SK-N-SH treated with all-trans-retinoic acid at 6 μM for 48 hours (cell line): ENCODE measurements at regions not wholly inside any gene's neighbourhood (a gene's known extent, or its start where the extent isn't known, plus 50 kb on each side); places are given as distances from the start of the nearest gene placed in this dataset.

ENCODE experiments used
- ATAC-seq: fragments of 200-7000 bp; cut with Tn5 transposase; 3 replicates; pipeline ENCODE4 v1.9.1; 2020; ENCODE audit warnings: mild to moderate bottlenecking, moderate library complexity
- ARNTL ChIP-seq: fragments of 450-650 bp; formaldehyde crosslinking; IDR thresholded peaks from 2 replicates; pipeline ENCODE4 v1.5.0; 2020; ENCODE audit warnings: low read depth, mild to moderate bottlenecking, moderate library complexity, borderline replicate concordance
- BACH2 ChIP-seq: fragments of 250-450 bp; sonication (Bioruptor Pico); IDR thresholded peaks from 2 replicates; pipeline ENCODE4 v1.9.0; 2021; ENCODE audit warnings: mild to moderate bottlenecking, borderline replicate concordance
- CSDC2 ChIP-seq: fragments of 250-450 bp; sonication (Bioruptor Pico); IDR thresholded peaks from 2 replicates; pipeline ENCODE4 v1.5.0; 2020; ENCODE audit warnings: mild to moderate bottlenecking, moderate library complexity
- ISL1 ChIP-seq: fragments of 250-450 bp; sonication (Bioruptor Pico); IDR thresholded peaks from 2 replicates; pipeline ENCODE4 v2.1.2; 2022; ENCODE audit warnings: mild to moderate bottlenecking, moderate library complexity
- OSR1 ChIP-seq: fragments of 250-450 bp; sonication (Bioruptor Pico); IDR thresholded peaks from 2 replicates; pipeline ENCODE4 v1.8.0; 2022; ENCODE audit warnings: moderate library complexity, mild to moderate bottlenecking, inconsistent platforms
- POU6F1 ChIP-seq: fragments of 250-450 bp; sonication (Bioruptor Pico); IDR thresholded peaks from 2 replicates; pipeline ENCODE4 v1.8.0; 2021; ENCODE audit warnings: low read depth, mild to moderate bottlenecking, moderate library complexity, borderline replicate concordance
- PPARA ChIP-seq: fragments of 250-450 bp; sonication (Bioruptor Pico); IDR thresholded peaks from 2 replicates; pipeline ENCODE4 v1.5.0; 2020; ENCODE audit warnings: mild to moderate bottlenecking, borderline replicate concordance
- RARB ChIP-seq: fragments of 250-450 bp; sonication (Bioruptor Pico); IDR thresholded peaks from 2 replicates; pipeline ENCODE4 v1.8.0; 2021; ENCODE audit warnings: mild to moderate bottlenecking, moderate library complexity
- SNAI2 ChIP-seq: fragments of 250-450 bp; sonication (Bioruptor Pico); IDR thresholded peaks from 2 replicates; pipeline ENCODE4 v1.5.0; 2020; ENCODE audit warnings: mild to moderate bottlenecking, moderate library complexity
- TCF4 ChIP-seq: fragments of 250-450 bp; sonication (Bioruptor Pico); IDR thresholded peaks from 2 replicates; pipeline ENCODE4 v1.8.0; 2021; ENCODE audit warnings: mild to moderate bottlenecking, moderate library complexity, borderline replicate concordance
- TOX ChIP-seq: fragments of 250-450 bp; sonication (Bioruptor Pico); IDR thresholded peaks from 2 replicates; pipeline ENCODE4 v1.8.0; 2021; ENCODE audit warnings: mild to moderate bottlenecking, moderate library complexity, borderline replicate concordance
- ZC3H10 ChIP-seq: fragments of 250-450 bp; sonication (Bioruptor Pico); IDR thresholded peaks from 2 replicates; pipeline ENCODE4 v1.5.1; 2021; ENCODE audit warnings: mild to moderate bottlenecking, moderate library complexity
- ZFP3 ChIP-seq: fragments of 250-450 bp; sonication (Bioruptor Pico); IDR thresholded peaks from 2 replicates; pipeline ENCODE4 v1.5.0; 2020; ENCODE audit warnings: mild to moderate bottlenecking, moderate library complexity
- ZFP30 ChIP-seq: fragments of 450-650 bp; formaldehyde crosslinking; IDR thresholded peaks from 2 replicates; pipeline ENCODE4 v1.5.0; 2022; ENCODE audit warnings: mild to moderate bottlenecking, moderate library complexity
- ZNF565 ChIP-seq: fragments of 450-650 bp; formaldehyde crosslinking; conservative IDR thresholded peaks from 2 replicates; pipeline ENCODE4 v1.5.0; 2020; ENCODE audit warnings: low read depth, mild to moderate bottlenecking, moderate library complexity
- ZNF8 ChIP-seq: fragments of 450-650 bp; formaldehyde crosslinking; IDR thresholded peaks from 2 replicates; pipeline ENCODE4 v1.5.0; 2020; ENCODE audit warnings: mild to moderate bottlenecking, moderate library complexity
- TF ChIP-seq, protein P1 (sequence below): fragments of 250-450 bp; sonication (Bioruptor Pico); IDR thresholded peaks from 2 replicates; pipeline ENCODE4 v1.5.0; 2020; ENCODE audit warnings: mild to moderate bottlenecking, moderate library complexity
- TF ChIP-seq, protein P2 (sequence below): fragments of 250-450 bp; sonication (Bioruptor Pico); IDR thresholded peaks from 2 replicates; pipeline ENCODE4 v1.5.1; 2020; ENCODE audit warnings: low read depth, mild to moderate bottlenecking, moderate library complexity
- TF ChIP-seq, protein P3 (sequence below): fragments of 250-450 bp; sonication (Bioruptor Pico); IDR thresholded peaks from 2 replicates; pipeline ENCODE4 v1.8.0; 2020; ENCODE audit warnings: mild to moderate bottlenecking, moderate library complexity, borderline replicate concordance

GRCh38 chr10:93236393-93237040 is 162.8 kb downstream of the CYP26A1 start:
- no peak for TF ChIP-seq ARNTL (CRISPR knock-in tag)
- TF ChIP-seq CSDC2 (CRISPR knock-in tag), result no peak
- no peak for TF ChIP-seq BACH2 (CRISPR knock-in tag)
- TF ChIP-seq ISL1 (CRISPR knock-in tag), result no peak
- TF ChIP-seq, protein P1, sequence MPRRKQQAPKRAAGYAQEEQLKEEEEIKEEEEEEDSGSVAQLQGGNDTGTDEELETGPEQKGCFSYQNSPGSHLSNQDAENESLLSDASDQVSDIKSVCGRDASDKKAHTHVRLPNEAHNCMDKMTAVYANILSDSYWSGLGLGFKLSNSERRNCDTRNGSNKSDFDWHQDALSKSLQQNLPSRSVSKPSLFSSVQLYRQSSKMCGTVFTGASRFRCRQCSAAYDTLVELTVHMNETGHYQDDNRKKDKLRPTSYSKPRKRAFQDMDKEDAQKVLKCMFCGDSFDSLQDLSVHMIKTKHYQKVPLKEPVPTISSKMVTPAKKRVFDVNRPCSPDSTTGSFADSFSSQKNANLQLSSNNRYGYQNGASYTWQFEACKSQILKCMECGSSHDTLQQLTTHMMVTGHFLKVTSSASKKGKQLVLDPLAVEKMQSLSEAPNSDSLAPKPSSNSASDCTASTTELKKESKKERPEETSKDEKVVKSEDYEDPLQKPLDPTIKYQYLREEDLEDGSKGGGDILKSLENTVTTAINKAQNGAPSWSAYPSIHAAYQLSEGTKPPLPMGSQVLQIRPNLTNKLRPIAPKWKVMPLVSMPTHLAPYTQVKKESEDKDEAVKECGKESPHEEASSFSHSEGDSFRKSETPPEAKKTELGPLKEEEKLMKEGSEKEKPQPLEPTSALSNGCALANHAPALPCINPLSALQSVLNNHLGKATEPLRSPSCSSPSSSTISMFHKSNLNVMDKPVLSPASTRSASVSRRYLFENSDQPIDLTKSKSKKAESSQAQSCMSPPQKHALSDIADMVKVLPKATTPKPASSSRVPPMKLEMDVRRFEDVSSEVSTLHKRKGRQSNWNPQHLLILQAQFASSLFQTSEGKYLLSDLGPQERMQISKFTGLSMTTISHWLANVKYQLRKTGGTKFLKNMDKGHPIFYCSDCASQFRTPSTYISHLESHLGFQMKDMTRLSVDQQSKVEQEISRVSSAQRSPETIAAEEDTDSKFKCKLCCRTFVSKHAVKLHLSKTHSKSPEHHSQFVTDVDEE (CRISPR knock-in tag), result no peak
- TF ChIP-seq POU6F1 (CRISPR knock-in tag), result no peak
- no peak for TF ChIP-seq PPARA
- TF ChIP-seq ZFP3 (CRISPR knock-in tag), result no peak
- no peak for TF ChIP-seq OSR1
- TF ChIP-seq SNAI2 (CRISPR knock-in tag), result no peak
- TF ChIP-seq ZNF8 (CRISPR knock-in tag), result no peak
- TF ChIP-seq ZNF565 (CRISPR knock-in tag), result no peak
- TF ChIP-seq, protein P2, sequence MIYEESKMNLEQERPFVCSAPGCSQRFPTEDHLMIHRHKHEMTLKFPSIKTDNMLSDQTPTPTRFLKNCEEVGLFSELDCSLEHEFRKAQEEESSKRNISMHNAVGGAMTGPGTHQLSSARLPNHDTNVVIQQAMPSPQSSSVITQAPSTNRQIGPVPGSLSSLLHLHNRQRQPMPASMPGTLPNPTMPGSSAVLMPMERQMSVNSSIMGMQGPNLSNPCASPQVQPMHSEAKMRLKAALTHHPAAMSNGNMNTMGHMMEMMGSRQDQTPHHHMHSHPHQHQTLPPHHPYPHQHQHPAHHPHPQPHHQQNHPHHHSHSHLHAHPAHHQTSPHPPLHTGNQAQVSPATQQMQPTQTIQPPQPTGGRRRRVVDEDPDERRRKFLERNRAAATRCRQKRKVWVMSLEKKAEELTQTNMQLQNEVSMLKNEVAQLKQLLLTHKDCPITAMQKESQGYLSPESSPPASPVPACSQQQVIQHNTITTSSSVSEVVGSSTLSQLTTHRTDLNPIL (CRISPR knock-in tag), result no peak
- TF ChIP-seq RARB, result no peak

DNA sequence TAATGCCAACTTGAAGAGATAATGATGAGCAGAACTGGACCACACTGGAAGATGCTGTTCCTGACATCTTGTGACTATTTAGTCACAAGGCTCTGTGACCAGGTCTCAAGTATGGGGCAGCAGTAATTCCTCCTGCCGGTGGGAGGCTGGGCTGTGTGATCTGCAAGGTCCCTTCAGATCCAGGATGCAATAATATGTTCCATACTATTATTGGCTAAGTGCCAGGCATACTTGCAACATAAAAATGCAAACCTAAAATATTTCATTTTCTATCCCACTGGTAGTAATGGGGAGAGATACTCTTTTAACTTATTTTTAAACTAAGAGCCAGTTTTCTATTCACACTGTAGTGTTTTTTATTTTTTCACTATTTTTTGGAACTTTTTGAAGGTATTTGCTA is 171.5 kb downstream of the CYP26A1 start:
- TF ChIP-seq, protein P2 (CRISPR knock-in tag), result no peak
- no peak for TF ChIP-seq ZNF8 (CRISPR knock-in tag)
- no peak for TF ChIP-seq PPARA
- TF ChIP-seq TOX, result no peak
- TF ChIP-seq ZFP30 (CRISPR knock-in tag), result no peak
- TF ChIP-seq, protein P3, sequence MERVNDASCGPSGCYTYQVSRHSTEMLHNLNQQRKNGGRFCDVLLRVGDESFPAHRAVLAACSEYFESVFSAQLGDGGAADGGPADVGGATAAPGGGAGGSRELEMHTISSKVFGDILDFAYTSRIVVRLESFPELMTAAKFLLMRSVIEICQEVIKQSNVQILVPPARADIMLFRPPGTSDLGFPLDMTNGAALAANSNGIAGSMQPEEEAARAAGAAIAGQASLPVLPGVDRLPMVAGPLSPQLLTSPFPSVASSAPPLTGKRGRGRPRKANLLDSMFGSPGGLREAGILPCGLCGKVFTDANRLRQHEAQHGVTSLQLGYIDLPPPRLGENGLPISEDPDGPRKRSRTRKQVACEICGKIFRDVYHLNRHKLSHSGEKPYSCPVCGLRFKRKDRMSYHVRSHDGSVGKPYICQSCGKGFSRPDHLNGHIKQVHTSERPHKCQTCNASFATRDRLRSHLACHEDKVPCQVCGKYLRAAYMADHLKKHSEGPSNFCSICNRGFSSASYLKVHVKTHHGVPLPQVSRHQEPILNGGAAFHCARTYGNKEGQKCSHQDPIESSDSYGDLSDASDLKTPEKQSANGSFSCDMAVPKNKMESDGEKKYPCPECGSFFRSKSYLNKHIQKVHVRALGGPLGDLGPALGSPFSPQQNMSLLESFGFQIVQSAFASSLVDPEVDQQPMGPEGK (CRISPR knock-in tag), result no peak
- TF ChIP-seq POU6F1 (CRISPR knock-in tag), result no peak
- no peak for TF ChIP-seq ZC3H10
- TF ChIP-seq ARNTL (CRISPR knock-in tag), result no peak
- no peak for TF ChIP-seq TCF4 (CRISPR knock-in tag)
- no peak for TF ChIP-seq ZFP3 (CRISPR knock-in tag)
- TF ChIP-seq ISL1 (CRISPR knock-in tag), result no peak
- no peak for TF ChIP-seq SNAI2 (CRISPR knock-in tag)
- no peak for TF ChIP-seq RARB
- no peak for ATAC-seq

More at GRCh38 chr10:93236393-93237040, 162.8 kb downstream of the CYP26A1 start:
- no peak for ATAC-seq
